ENCODE measurements at regions not wholly inside any gene's neighbourhood (a gene's known extent, or its start where the extent isn't known, plus 50 kb on each side); places are given as distances from the start of the nearest gene placed in this dataset.

DNA sequence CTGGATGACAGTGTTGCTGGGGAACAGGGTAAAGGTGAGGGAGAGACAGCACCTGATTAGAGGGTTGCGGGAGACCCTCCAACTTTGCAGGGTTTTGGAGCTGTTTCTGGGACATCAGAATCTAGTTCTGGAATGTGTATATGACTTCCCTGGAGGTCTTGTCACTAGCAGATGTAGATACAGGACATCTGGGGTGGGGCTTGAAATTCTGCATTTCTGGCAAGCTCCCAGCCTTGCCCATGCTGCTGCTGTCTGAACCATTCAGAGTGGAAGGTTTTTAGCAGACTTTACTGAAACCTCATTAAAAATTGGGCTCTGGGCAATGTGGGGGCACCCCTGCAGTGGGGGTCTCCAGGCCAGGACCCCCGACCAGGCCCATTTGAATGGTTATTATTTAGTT is 220.3 kb upstream of the SKOR2 start:
- no peak for TF ChIP-seq ZNF589 (CRISPR knock-in tag; conservative IDR thresholded peaks at IDR 0.05)
- no peak for TF ChIP-seq SETDB1 (CRISPR knock-in tag; IDR thresholded peaks at IDR 0.05; ENCODE audit: borderline replicate concordance)
- TF ChIP-seq, protein P1, sequence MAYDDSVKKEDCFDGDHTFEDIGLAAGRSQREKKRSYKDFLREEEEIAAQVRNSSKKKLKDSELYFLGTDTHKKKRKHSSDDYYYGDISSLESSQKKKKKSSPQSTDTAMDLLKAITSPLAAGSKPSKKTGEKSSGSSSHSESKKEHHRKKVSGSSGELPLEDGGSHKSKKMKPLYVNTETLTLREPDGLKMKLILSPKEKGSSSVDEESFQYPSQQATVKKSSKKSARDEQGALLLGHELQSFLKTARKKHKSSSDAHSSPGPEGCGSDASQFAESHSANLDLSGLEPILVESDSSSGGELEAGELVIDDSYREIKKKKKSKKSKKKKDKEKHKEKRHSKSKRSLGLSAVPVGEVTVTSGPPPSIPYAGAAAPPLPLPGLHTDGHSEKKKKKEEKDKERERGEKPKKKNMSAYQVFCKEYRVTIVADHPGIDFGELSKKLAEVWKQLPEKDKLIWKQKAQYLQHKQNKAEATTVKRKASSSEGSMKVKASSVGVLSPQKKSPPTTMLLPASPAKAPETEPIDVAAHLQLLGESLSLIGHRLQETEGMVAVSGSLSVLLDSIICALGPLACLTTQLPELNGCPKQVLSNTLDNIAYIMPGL (CRISPR knock-in tag; IDR thresholded peaks at IDR 0.05; ENCODE audit: borderline replicate concordance in 1 of 2, low read depth in 1 of 2), result no peak
- TF ChIP-seq, protein P2, sequence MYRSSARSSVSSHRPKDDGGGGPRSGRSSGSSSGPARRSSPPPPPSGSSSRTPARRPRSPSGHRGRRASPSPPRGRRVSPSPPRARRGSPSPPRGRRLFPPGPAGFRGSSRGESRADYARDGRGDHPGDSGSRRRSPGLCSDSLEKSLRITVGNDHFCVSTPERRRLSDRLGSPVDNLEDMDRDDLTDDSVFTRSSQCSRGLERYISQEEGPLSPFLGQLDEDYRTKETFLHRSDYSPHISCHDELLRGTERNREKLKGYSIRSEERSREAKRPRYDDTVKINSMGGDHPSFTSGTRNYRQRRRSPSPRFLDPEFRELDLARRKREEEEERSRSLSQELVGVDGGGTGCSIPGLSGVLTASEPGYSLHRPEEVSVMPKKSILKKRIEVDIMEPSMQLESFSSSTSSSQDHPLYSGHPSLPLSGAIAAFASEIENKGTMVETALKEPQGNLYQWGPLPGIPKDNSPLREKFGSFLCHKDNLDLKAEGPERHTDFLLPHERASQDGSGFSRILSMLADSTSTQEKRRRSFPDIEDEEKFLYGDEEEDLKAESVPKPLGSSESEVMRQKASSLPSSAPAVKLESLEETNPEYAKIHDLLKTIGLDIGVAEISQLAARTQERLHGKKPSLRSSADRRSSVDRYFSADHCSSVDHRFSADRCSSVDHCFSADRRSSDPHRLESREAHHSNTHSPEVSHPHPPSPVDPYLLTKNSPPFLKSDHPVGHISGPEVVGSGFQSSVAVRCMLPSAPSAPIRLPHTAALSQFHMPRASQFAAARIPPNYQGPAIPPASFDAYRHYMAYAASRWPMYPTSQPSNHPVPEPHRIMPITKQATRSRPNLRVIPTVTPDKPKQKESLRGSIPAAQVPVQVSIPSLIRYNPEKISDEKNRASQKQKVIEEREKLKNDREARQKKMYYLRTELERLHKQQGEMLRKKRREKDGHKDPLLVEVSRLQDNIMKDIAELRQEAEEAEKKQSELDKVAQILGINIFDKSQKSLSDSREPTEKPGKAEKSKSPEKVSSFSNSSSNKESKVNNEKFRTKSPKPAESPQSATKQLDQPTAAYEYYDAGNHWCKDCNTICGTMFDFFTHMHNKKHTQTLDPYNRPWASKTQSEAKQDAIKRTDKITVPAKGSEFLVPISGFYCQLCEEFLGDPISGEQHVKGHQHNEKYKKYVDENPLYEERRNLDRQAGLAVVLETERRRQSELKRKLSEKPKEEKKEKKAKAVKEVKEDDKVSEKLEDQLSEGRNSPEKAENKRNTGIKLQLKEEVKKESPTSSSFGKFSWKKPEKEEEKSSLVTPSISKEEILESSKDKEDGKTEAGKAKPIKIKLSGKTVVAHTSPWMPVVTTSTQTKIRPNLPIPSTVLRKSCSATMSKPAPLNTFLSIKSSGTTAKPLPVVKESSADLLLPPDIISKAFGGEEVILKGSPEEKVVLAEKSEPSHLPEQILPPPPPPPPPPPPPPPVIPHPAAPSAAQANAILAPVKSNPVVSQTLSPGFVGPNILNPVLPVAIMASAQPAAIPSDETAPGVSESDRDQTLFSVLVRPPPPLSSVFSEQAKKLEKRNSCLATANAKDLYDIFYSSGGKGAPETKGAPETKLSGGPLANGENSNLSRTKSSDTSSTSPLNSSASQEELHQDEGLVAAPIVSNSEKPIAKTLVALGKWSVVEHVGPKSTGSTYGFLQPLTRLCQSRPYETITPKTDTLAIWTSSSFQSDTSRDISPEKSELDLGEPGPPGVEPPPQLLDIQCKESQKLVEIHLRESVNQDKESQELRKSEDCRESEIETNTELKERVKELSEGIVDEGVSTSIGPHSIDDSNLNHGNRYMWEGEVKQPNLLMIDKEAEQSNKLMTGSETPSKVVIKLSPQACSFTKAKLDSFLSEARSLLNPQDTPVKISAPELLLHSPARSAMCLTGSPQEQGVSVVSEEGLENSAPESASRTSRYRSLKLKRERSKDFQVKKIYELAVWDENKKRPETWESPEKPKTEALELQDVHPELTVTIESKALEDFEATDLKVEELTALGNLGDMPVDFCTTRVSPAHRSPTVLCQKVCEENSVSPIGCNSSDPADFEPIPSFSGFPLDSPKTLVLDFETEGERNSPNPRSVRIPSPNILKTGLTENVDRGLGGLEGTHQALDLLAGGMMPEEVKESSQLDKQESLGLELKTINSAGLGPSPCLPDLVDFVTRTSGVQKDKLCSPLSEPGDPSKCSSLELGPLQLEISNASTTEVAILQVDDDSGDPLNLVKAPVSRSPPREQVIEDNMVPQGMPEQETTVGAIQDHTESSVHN (CRISPR knock-in tag; IDR thresholded peaks at IDR 0.05), result no peak
- TF ChIP-seq, protein P3, sequence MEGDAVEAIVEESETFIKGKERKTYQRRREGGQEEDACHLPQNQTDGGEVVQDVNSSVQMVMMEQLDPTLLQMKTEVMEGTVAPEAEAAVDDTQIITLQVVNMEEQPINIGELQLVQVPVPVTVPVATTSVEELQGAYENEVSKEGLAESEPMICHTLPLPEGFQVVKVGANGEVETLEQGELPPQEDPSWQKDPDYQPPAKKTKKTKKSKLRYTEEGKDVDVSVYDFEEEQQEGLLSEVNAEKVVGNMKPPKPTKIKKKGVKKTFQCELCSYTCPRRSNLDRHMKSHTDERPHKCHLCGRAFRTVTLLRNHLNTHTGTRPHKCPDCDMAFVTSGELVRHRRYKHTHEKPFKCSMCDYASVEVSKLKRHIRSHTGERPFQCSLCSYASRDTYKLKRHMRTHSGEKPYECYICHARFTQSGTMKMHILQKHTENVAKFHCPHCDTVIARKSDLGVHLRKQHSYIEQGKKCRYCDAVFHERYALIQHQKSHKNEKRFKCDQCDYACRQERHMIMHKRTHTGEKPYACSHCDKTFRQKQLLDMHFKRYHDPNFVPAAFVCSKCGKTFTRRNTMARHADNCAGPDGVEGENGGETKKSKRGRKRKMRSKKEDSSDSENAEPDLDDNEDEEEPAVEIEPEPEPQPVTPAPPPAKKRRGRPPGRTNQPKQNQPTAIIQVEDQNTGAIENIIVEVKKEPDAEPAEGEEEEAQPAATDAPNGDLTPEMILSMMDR (CRISPR knock-in tag; IDR thresholded peaks at IDR 0.05), result no peak
- TF ChIP-seq, protein P4, sequence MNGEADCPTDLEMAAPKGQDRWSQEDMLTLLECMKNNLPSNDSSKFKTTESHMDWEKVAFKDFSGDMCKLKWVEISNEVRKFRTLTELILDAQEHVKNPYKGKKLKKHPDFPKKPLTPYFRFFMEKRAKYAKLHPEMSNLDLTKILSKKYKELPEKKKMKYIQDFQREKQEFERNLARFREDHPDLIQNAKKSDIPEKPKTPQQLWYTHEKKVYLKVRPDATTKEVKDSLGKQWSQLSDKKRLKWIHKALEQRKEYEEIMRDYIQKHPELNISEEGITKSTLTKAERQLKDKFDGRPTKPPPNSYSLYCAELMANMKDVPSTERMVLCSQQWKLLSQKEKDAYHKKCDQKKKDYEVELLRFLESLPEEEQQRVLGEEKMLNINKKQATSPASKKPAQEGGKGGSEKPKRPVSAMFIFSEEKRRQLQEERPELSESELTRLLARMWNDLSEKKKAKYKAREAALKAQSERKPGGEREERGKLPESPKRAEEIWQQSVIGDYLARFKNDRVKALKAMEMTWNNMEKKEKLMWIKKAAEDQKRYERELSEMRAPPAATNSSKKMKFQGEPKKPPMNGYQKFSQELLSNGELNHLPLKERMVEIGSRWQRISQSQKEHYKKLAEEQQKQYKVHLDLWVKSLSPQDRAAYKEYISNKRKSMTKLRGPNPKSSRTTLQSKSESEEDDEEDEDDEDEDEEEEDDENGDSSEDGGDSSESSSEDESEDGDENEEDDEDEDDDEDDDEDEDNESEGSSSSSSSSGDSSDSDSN (CRISPR knock-in tag; IDR thresholded peaks at IDR 0.05), result no peak
- TF ChIP-seq ZNF460 (CRISPR knock-in tag; IDR thresholded peaks at IDR 0.05; ENCODE audit: borderline replicate concordance), result no peak
- no peak for TF ChIP-seq HMG20A (CRISPR knock-in tag; IDR thresholded peaks at IDR 0.05; ENCODE audit: borderline replicate concordance)
- TF ChIP-seq ZFP36L1 (CRISPR knock-in tag; IDR thresholded peaks at IDR 0.05), result no peak
- TF ChIP-seq ZNF350 (CRISPR knock-in tag; IDR thresholded peaks at IDR 0.05; ENCODE audit: borderline replicate concordance, low read depth), result no peak
- no peak for TF ChIP-seq CHD2 (IDR thresholded peaks at IDR 0.05; ENCODE audit: low read depth, low read length)
- no peak for TF ChIP-seq PHF21A (CRISPR knock-in tag; IDR thresholded peaks at IDR 0.05)
- TF ChIP-seq FOSL1 (CRISPR knock-in tag; IDR thresholded peaks at IDR 0.05; ENCODE audit: borderline replicate concordance), result no peak
- TF ChIP-seq, protein P5, sequence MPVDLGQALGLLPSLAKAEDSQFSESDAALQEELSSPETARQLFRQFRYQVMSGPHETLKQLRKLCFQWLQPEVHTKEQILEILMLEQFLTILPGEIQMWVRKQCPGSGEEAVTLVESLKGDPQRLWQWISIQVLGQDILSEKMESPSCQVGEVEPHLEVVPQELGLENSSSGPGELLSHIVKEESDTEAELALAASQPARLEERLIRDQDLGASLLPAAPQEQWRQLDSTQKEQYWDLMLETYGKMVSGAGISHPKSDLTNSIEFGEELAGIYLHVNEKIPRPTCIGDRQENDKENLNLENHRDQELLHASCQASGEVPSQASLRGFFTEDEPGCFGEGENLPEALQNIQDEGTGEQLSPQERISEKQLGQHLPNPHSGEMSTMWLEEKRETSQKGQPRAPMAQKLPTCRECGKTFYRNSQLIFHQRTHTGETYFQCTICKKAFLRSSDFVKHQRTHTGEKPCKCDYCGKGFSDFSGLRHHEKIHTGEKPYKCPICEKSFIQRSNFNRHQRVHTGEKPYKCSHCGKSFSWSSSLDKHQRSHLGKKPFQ (CRISPR knock-in tag; IDR thresholded peaks at IDR 0.05; ENCODE audit: insufficient replicate concordance), result no peak
